ENCODE measurements at regions not wholly inside any gene's neighbourhood (a gene's known extent, or its start where the extent isn't known, plus 50 kb on each side); places are given as distances from the start of the nearest gene placed in this dataset.

DNA sequence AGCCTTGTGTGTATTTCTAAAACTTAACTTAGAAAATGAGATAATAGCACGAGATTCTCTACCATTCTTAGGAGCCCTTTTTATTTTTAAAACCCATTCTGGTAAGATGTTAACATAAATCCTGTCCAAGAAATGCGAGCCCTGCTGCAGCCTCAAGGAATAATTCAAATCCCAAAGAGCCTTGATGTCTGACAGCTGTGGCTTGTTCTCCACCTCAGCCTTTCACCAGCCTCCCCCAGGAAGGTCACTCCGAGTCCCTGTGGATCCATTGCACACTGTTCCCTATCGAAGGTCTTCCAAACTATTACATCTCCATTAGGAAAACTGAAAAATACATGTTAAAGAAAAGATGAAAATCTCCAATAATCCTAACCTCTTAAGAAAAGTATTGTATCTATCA, 98.5 kb upstream of the S1PR3 start:
- Histone ChIP-seq H3K9me3 (no peaks in the 10 kb centered on the region), H3K4me3 (ENCODE audit: low read depth, low read length) (no peak overlapping the region), H3K27me3 (replicated peaks; ENCODE audit: control insufficient read depth, insufficient read depth, low read length) (no peaks in the 10 kb centered on the region), H3K36me3 (ENCODE audit: control insufficient read depth, insufficient read depth, low read length) (no peaks in the 10 kb centered on the region), H3K4me1 (no peaks in the 10 kb centered on the region)
- no peaks in the 10 kb centered on the region for H3K9me3 Mint-ChIP-seq (ENCODE audit: unreplicated experiment)
- no peak overlapping the region for H3K27ac Mint-ChIP-seq (ENCODE audit: unreplicated experiment)
- no peak for DNase-seq
- CTCF ChIA-PET, result no interaction called here
- H3K4me1 Mint-ChIP-seq (ENCODE audit: low read depth, unreplicated experiment), result no peaks in the 10 kb centered on the region
- no peaks in the 10 kb centered on the region for H3K27me3 Mint-ChIP-seq (ENCODE audit: insufficient read depth, unreplicated experiment)
- H3K4me3 Mint-ChIP-seq (ENCODE audit: unreplicated experiment), result no peak overlapping the region
- no peaks in the 10 kb centered on the region for H3K36me3 Mint-ChIP-seq (ENCODE audit: insufficient read depth, unreplicated experiment)
- intact Hi-C loops (cut with micrococcal nuclease; ENCODE audit: unreplicated experiment), result no loop called here
- BruUV-seq (replicated peaks), result no TSS peak
- TF ChIP-seq CTCF (IDR thresholded peaks at IDR 0.05; ENCODE audit: insufficient read depth in 1 of 2, low read depth in 1 of 2, low read length in 1 of 2, severe bottlenecking in 1 of 2, unreplicated experiment in 1 of 2), result no peak
- POLR2A ChIA-PET, result no interaction called here

- H3K27me3 ChIP-seq (replicated peaks; ENCODE audit: control insufficient read depth, insufficient read depth, low read length), result no peaks in the 10 kb centered on the region
- ChIA-PET POLR2A (no interaction called here), CTCF (no interaction called here)
- H3K4me3 ChIP-seq (ENCODE audit: low read depth, low read length), result no peak overlapping the region
- DNase-seq, result no peak
- no peaks in the 10 kb centered on the region for H3K9me3 Mint-ChIP-seq (ENCODE audit: unreplicated experiment)
- no peaks in the 10 kb centered on the region for H3K27me3 Mint-ChIP-seq (ENCODE audit: insufficient read depth, unreplicated experiment)
- H3K4me1 ChIP-seq, result no peaks in the 10 kb centered on the region
- no peaks in the 10 kb centered on the region for H3K36me3 Mint-ChIP-seq (ENCODE audit: insufficient read depth, unreplicated experiment)
- no peaks in the 10 kb centered on the region for H3K9me3 ChIP-seq
- intact Hi-C loops (cut with micrococcal nuclease; ENCODE audit: unreplicated experiment), result no loop called here
- H3K27ac Mint-ChIP-seq (ENCODE audit: unreplicated experiment), result no peak overlapping the region
- no peaks in the 10 kb centered on the region for H3K36me3 ChIP-seq (ENCODE audit: control insufficient read depth, insufficient read depth, low read length)
- BruUV-seq (replicated peaks), result no TSS peak
- H3K4me1 Mint-ChIP-seq (ENCODE audit: low read depth, unreplicated experiment), result no peaks in the 10 kb centered on the region
- no peak overlapping the region for H3K4me3 Mint-ChIP-seq (ENCODE audit: unreplicated experiment)
- TF ChIP-seq CTCF (IDR thresholded peaks at IDR 0.05; ENCODE audit: insufficient read depth in 1 of 2, low read depth in 1 of 2, low read length in 1 of 2, severe bottlenecking in 1 of 2, unreplicated experiment in 1 of 2), result no peak
Observed at GRCh38 chr9:88897081-88897480, 94.2 kb upstream of the S1PR3 start.

- no TSS peak for BruUV-seq (replicated peaks)
Observed at GRCh38 chr9:88898039-88898720, 93.1 kb upstream of the S1PR3 start.

More at GRCh38 chr9:88898039-88898720, 93.1 kb upstream of the S1PR3 start:
- Mint-ChIP-seq H3K4me1 (ENCODE audit: low read depth, unreplicated experiment) (no peaks in the 10 kb centered on the region), H3K4me3 (ENCODE audit: unreplicated experiment) (no peak overlapping the region), H3K27me3 (ENCODE audit: insufficient read depth, unreplicated experiment) (no peaks in the 10 kb centered on the region), H3K27ac (ENCODE audit: unreplicated experiment) (no peak overlapping the region), H3K36me3 (ENCODE audit: insufficient read depth, unreplicated experiment) (no peaks in the 10 kb centered on the region), H3K9me3 (ENCODE audit: unreplicated experiment) (no peaks in the 10 kb centered on the region)
- no peak overlapping the region for H3K4me3 ChIP-seq (ENCODE audit: low read depth, low read length)
- DNase-seq, result no peak
- H3K36me3 ChIP-seq (ENCODE audit: control insufficient read depth, insufficient read depth, low read length), result no peaks in the 10 kb centered on the region
- no peaks in the 10 kb centered on the region for H3K4me1 ChIP-seq
- TF ChIP-seq CTCF (IDR thresholded peaks at IDR 0.05; ENCODE audit: insufficient read depth in 1 of 2, low read depth in 1 of 2, low read length in 1 of 2, severe bottlenecking in 1 of 2, unreplicated experiment in 1 of 2), result no peak
- ChIA-PET POLR2A (no interaction called here), CTCF (no interaction called here)
- no peaks in the 10 kb centered on the region for H3K9me3 ChIP-seq
- H3K27me3 ChIP-seq (replicated peaks; ENCODE audit: control insufficient read depth, insufficient read depth, low read length), result no peaks in the 10 kb centered on the region
- intact Hi-C loops (cut with micrococcal nuclease; ENCODE audit: unreplicated experiment), result no loop called here

All from Caco-2 (cell line).